Small intestine (tissue), 7 donors: ENCODE measurements at regions not wholly inside any gene's neighbourhood (a gene's known extent, or its start where the extent isn't known, plus 50 kb on each side); places are given as distances from the start of the nearest gene placed in this dataset.

Source experiments
- DNase-seq, 2 donors: peaks; one replicate each; pipeline versions ENCODE4 v3.0.0 to v3.0.0-alpha.2; 2013
- FAIRE-seq: peaks from 2 replicates; lab custom pipeline; 2012; peaks lifted over from hg19 to GRCh38; lab: Jason Lieb, UNC
- H3K27ac ChIP-seq, 3 donors: one replicate each; pipeline ENCODE4 v1.5.1; 2013; ENCODE audit warnings: low read length in 2 of 3, mild to moderate bottlenecking in 2 of 3, control low read depth in 1 of 3, inconsistent platforms in 1 of 3, low read depth in 1 of 3, moderate library complexity in 1 of 3
- H3K27me3 ChIP-seq, 3 donors: one replicate each; pipeline ENCODE4 v1.6.1; 2013; ENCODE audit warnings: low read length in 3 of 3, inconsistent platforms in 1 of 3; ENCODE audit not compliant: control insufficient read depth in 3 of 3, insufficient read depth in 3 of 3
- H3K36me3 ChIP-seq, 3 donors: one replicate each; pipeline ENCODE4 v1.6.1; 2013; ENCODE audit warnings: low read length in 3 of 3, inconsistent platforms in 1 of 3, low read depth in 1 of 3, mild to moderate bottlenecking in 1 of 3, moderate library complexity in 1 of 3; ENCODE audit not compliant: control insufficient read depth in 3 of 3, insufficient read depth in 2 of 3
- H3K4me1 ChIP-seq, 3 donors: one replicate each; pipeline ENCODE4 v1.6.1; 2013; ENCODE audit warnings: low read length in 2 of 3, inconsistent platforms in 1 of 3, low read depth in 1 of 3, mild to moderate bottlenecking in 1 of 3, moderate library complexity in 1 of 3; ENCODE audit not compliant: control insufficient read depth in 3 of 3, insufficient read depth in 2 of 3
- H3K4me3 ChIP-seq, 3 donors: one replicate each; pipeline ENCODE4 v1.5.1; 2013; ENCODE audit warnings: low read length in 3 of 3, control low read depth in 1 of 3, inconsistent platforms in 1 of 3, low read depth in 1 of 3, mild to moderate bottlenecking in 1 of 3, moderate library complexity in 1 of 3
- H3K9me3 ChIP-seq, 2 donors: one replicate each; pipeline ENCODE4 v1.6.1; 2013; ENCODE audit warnings: low read depth in 1 of 2, low read length in 1 of 2; ENCODE audit not compliant: control insufficient read depth in 2 of 2, insufficient read depth in 1 of 2
- WGBS, 3 donors: extraction: QIAGEN DNeasy Blood & Tissue Kit; methylation state at CpG; one replicate each; pipeline ENCODE4 v1.1.7; 2013; 5-methylcytosine and 5-hydroxymethylcytosine counted together
- donor health status: healthy with polysubstance abuse.
- donor health status: control.
- donor health status: control.
- donor health status: Bipolar disorder and iron deficiency.
- donor health status: healthy.

- WGBS, 3 donors, result 69 to 80% (median 71%) methylated on average over 2 of the region's 2 CpGs
- Histone ChIP-seq H3K27ac (no peak overlapping the region), H3K9me3 (no peaks in the 10 kb centered on the region), H3K4me3 (no peak overlapping the region), H3K4me1 (no peaks in the 10 kb centered on the region), H3K36me3 (no peaks in the 10 kb centered on the region), H3K27me3 (no peaks in the 10 kb centered on the region)
- DNase-seq, result no peak
- FAIRE-seq, result no peak
These were observed 1089.8 kb downstream of the TUSC7 start for GRCh38 chr3:117799387-117799735.

DNA sequence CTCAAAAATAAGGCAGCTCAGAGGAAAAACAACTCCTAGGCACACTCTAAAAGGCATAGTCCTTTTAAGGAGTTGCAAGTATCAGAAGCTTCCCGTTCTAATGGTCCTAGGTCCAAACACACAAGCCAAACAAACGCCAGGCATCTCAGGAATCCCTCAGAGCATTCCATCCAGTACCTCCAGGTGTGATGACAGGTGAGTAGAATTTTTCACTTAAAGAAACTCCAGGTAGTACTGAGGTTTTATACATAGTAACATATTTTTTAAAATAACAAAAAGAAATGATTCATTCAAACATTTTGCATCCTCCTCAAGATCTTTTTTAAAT lies 1092.3 kb downstream of the TUSC7 start:
- Histone ChIP-seq H3K4me1 (no peaks in the 10 kb centered on the region), H3K27me3 (no peaks in the 10 kb centered on the region), H3K36me3 (no peaks in the 10 kb centered on the region), H3K9me3 (no peaks in the 10 kb centered on the region), H3K27ac (no peak overlapping the region), H3K4me3 (no peak overlapping the region)
- WGBS, 3 donors, result 8 to 35% (median 10%) methylated on average over 2 of the region's 2 CpGs
- no peak for FAIRE-seq
- no peak for DNase-seq

DNA sequence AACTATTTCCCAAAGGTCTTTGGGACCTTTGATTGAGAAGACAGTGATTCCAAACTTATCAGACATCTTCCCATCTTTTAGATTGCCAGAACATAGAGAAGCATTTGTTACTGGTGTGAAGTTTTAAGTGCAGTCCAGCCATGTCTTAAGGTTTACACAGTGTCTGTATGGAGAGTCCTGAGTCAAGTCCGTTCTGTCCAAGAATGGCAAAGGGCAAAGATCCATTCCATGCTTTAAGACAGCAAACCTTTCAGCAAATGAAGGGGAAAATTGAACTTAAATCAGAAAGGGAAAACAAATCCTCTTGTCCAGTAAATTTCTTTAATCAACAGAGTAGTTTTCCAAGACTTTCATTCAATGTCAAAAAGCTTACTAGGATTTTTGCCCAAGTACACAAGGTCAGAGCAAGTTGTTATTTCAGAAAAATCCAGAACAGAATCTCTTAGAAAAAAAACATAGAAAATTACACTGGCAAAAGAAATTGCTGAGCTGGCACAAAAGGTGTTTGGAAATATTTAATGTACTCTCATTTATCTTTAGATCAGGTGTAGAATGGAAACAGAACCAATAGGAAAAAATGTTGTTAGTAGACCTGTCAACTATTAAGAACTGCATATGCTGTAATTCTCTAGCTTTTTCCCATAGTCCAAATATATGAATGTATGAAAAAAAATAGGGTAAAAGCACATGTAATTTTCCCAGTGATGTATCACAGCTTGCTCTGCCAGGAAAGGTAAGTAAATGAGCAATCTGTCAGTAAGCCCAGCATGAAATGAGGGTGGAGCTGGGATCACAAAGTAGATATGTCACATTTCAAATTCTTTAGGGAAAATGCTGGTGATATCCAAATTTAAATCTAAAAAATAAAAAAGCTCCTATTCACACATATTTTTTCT lies 1099.9 kb downstream of the TUSC7 start:
- Histone ChIP-seq H3K36me3 (no peaks in the 10 kb centered on the region), H3K4me1 (no peaks in the 10 kb centered on the region), H3K9me3 (no peaks in the 10 kb centered on the region), H3K4me3 (no peak overlapping the region), H3K27ac (no peak overlapping the region), H3K27me3 (no peaks in the 10 kb centered on the region)
- FAIRE-seq, result no peak
- 31 to 67% (median 48%) methylated on average over 1 of the region's 1 CpG for WGBS, 3 donors
- DNase-seq, result no peak

GRCh38 chr3:117811786-117812185 lies 1102.2 kb downstream of the TUSC7 start:
- no peaks in the 10 kb centered on the region for H3K4me1 ChIP-seq
- FAIRE-seq, result no peak
- no peak overlapping the region for H3K27ac ChIP-seq
- no peaks in the 10 kb centered on the region for H3K27me3 ChIP-seq
- DNase-seq, result no peak
- H3K4me3 ChIP-seq, result no peak overlapping the region
- no peaks in the 10 kb centered on the region for H3K36me3 ChIP-seq
- H3K9me3 ChIP-seq, result no peaks in the 10 kb centered on the region
- 63 to 77% (median 75%) methylated on average over 2 of the region's 2 CpGs for WGBS, 3 donors

GRCh38 chr3:117814975-117815374 lies 1105.4 kb downstream of the TUSC7 start:
- Histone ChIP-seq H3K27me3 (no peaks in the 10 kb centered on the region), H3K9me3 (no peaks in the 10 kb centered on the region), H3K4me1 (no peaks in the 10 kb centered on the region), H3K36me3 (no peaks in the 10 kb centered on the region), H3K27ac (no peak overlapping the region), H3K4me3 (no peak overlapping the region)
- 45 to 51% (median 48%) methylated on average over 2 of the region's 2 CpGs for WGBS, 3 donors
- DNase-seq (no peak), FAIRE-seq (no peak)

DNA sequence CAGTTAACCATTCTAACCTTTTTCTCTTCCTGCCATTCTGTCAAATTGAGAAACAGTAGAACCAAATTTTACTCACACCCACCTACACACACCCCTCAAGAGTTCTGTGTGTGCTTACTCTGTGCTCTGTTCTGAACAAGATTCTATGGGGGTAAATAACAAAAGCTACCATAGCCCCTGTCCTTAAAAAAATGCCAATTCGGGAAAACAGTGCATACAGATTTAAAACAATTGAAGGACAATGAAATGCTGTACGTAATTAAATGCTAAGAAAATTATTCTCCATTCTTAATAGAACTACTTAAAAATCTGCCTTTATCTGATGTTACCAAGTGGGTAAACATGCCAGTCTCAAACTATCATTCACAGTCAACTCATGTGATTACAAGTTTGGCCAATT lies 1107.5 kb downstream of the TUSC7 start:
- H3K27me3 ChIP-seq, result no peaks in the 10 kb centered on the region
- no peak for FAIRE-seq
- 69 to 89% (median 89%) methylated on average over 2 of the region's 2 CpGs for WGBS, 3 donors

DNA sequence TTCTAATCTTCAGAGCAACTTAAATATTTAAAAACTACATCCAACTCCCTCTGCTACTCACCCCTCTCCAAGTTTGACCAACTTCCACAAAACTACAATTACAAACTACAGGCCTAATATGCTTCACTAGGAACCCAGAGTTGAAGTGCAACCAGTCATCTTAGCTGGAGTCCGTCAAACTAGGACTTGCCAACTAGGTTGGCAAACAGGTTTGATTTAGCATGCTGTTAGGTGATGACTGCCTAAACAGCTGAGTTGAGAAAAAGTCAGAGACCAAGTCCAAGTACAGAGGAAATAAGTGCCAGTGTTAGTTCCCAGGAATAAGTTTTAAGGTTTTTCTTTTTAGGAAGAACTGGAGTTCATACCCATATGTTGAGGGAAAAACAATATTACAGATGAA lies 1109.0 kb downstream of the TUSC7 start:
- Histone ChIP-seq H3K9me3 (no peaks in the 10 kb centered on the region), H3K36me3 (no peaks in the 10 kb centered on the region), H3K27me3 (no peaks in the 10 kb centered on the region), H3K4me3 (no peak overlapping the region), H3K4me1 (no peaks in the 10 kb centered on the region), H3K27ac (no peak overlapping the region)
- FAIRE-seq (no peak), DNase-seq (no peak)
- WGBS, 3 donors, result 62 to 90% (median 67%) methylated on average over 1 of the region's 1 CpG

More for the DNA sequence above, 1107.5 kb downstream of the TUSC7 start:
- Histone ChIP-seq H3K9me3 (no peaks in the 10 kb centered on the region), H3K27ac (no peak overlapping the region), H3K4me1 (no peaks in the 10 kb centered on the region), H3K36me3 (no peaks in the 10 kb centered on the region), H3K4me3 (no peak overlapping the region)
- DNase-seq, result no peak

DNA sequence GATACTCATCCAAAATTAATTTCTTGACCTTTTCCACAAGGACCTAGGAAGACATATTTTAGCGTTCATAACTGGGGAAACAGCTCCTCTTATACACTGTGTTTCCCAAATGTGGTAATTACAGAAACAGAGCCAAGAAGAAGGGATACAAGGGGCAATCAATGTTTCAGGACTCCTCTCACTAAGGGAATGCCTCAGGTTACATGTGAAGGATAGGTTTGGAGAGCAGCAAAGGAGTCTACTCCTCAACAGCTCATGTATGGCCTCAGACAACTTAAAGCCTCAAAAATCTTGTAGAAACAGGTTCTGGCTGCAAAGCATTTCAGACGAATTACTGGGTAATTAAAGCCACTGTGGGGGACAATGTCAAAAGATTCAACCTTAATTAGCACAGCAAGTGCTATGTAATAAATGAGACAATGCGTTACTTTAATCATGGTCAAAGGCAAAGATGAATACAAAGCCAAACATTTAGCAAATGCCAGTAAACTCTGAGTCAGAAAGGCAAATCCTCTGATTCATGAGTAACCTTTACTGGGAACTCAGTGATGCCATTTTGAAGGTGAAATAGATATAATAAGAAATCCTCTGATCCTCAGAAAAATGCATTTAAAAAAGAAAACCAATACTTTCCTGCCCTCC lies 1111.2 kb downstream of the TUSC7 start:
- 55 to 69% (median 65%) methylated on average over 3 of the region's 3 CpGs for WGBS, 3 donors
- Histone ChIP-seq H3K36me3 (no peaks in the 10 kb centered on the region), H3K27ac (no peak overlapping the region), H3K4me3 (no peak overlapping the region), H3K4me1 (no peaks in the 10 kb centered on the region), H3K27me3 (no peaks in the 10 kb centered on the region), H3K9me3 (no peaks in the 10 kb centered on the region)
- no peak for DNase-seq
- FAIRE-seq, result no peak
